H9 (cell line): ENCODE measurements at regions not wholly inside any gene's neighbourhood (a gene's known extent, or its start where the extent isn't known, plus 50 kb on each side); places are given as distances from the start of the nearest gene placed in this dataset.

ENCODE experiments used
- DNase-seq: peaks from one replicate; pipeline ENCODE4 v3.0.0-alpha.2; 2017
- H2AFZ ChIP-seq: one replicate; pipeline ENCODE4 v1.6.1; 2013; ENCODE audit warnings: mild to moderate bottlenecking, low read length, control low read depth, moderate library complexity
- H2AK5ac ChIP-seq: 2 replicates; pipeline ENCODE4 v1.6.1; 2013; ENCODE audit warnings: low read length, control low read depth, mixed read lengths; ENCODE audit not compliant: insufficient read length
- H2BK120ac ChIP-seq: one replicate; pipeline ENCODE4 v1.6.1; 2013; ENCODE audit warnings: low read depth, mild to moderate bottlenecking, low read length, control low read depth, inconsistent platforms; ENCODE audit not compliant: poor library complexity, severe bottlenecking
- H2BK12ac ChIP-seq: 2 replicates; pipeline ENCODE4 v1.6.1; 2013; ENCODE audit warnings: low read length, control low read depth, mixed read lengths, low read depth; ENCODE audit not compliant: insufficient read length
- H2BK15ac ChIP-seq: 2 replicates; pipeline ENCODE4 v1.6.1; 2013; ENCODE audit warnings: low read depth, low read length, control low read depth
- H2BK20ac ChIP-seq: one replicate; pipeline ENCODE4 v1.6.1; 2013; ENCODE audit warnings: low read depth, mild to moderate bottlenecking, low read length, control low read depth, inconsistent platforms; ENCODE audit not compliant: poor library complexity, severe bottlenecking
- H2BK5ac ChIP-seq: 2 replicates; pipeline ENCODE4 v1.6.1; 2013; ENCODE audit warnings: low read length, control low read depth, mixed read lengths; ENCODE audit not compliant: insufficient read length
- H3K14ac ChIP-seq: 2 replicates; pipeline ENCODE4 v1.6.1; 2013; ENCODE audit warnings: low read length, control low read depth; ENCODE audit not compliant: insufficient read depth
- H3K18ac ChIP-seq: 2 replicates; pipeline ENCODE4 v1.6.1; 2013; ENCODE audit warnings: low read depth, mild to moderate bottlenecking, mixed read lengths, low read length, control low read depth; ENCODE audit not compliant: insufficient read length
- H3K23ac ChIP-seq: 2 replicates; pipeline ENCODE4 v1.6.1; 2013; ENCODE audit warnings: low read length, control low read depth, mixed read lengths, low read depth; ENCODE audit not compliant: insufficient read length
- H3K23me2 ChIP-seq: 2 replicates; pipeline ENCODE4 v1.6.1; 2013; ENCODE audit warnings: low read depth, mild to moderate bottlenecking, mixed read lengths, low read length, control low read depth; ENCODE audit not compliant: insufficient read length, poor library complexity, severe bottlenecking
- H3K27ac ChIP-seq: 2 replicates; pipeline ENCODE4 v1.5.1; 2013; ENCODE audit warnings: low read length, control low read depth, mixed read lengths, low read depth; ENCODE audit not compliant: insufficient read length
- H3K27me3 ChIP-seq: 2 replicates; pipeline ENCODE4 v1.6.1; 2013; ENCODE audit warnings: low read length, control low read depth, inconsistent platforms; ENCODE audit not compliant: insufficient read depth
- H3K4ac ChIP-seq: 2 replicates; pipeline ENCODE4 v1.6.1; 2013; ENCODE audit warnings: low read depth, mild to moderate bottlenecking, control low read depth, inconsistent platforms, low read length, moderate library complexity
- H3K4me1 ChIP-seq: 2 replicates; pipeline ENCODE4 v1.6.1; 2013; ENCODE audit warnings: low read length, control low read depth, inconsistent platforms; ENCODE audit not compliant: insufficient read depth
- H3K4me2 ChIP-seq: 2 replicates; pipeline ENCODE4 v1.6.1; 2013; ENCODE audit warnings: low read length, control low read depth, mixed read lengths; ENCODE audit not compliant: insufficient read length, insufficient read depth
- H3K56ac ChIP-seq: 2 replicates; pipeline ENCODE4 v1.6.1; 2013; ENCODE audit warnings: low read depth, mild to moderate bottlenecking, mixed read lengths, low read length, control low read depth; ENCODE audit not compliant: insufficient read length
- H3K79me1 ChIP-seq: 2 replicates; pipeline ENCODE4 v1.6.1; 2013; ENCODE audit warnings: low read depth, mild to moderate bottlenecking, moderate library complexity, low read length, control low read depth, inconsistent platforms; ENCODE audit not compliant: insufficient read depth, poor library complexity, severe bottlenecking
- H3K79me2 ChIP-seq: 2 replicates; pipeline ENCODE4 v1.6.1; 2013; ENCODE audit warnings: low read length, control low read depth, inconsistent platforms; ENCODE audit not compliant: insufficient read depth
- H3K9ac ChIP-seq: 2 replicates; pipeline ENCODE4 v1.6.1; 2013; ENCODE audit warnings: low read length, control low read depth, mixed read lengths; ENCODE audit not compliant: insufficient read length; ENCODE audit errors: extremely low read depth
- H3K9me3 ChIP-seq: one replicate; pipeline ENCODE4 v1.6.1; 2013; ENCODE audit warnings: low read depth, low read length, inconsistent platforms; ENCODE audit not compliant: control insufficient read depth
- H3T11ph ChIP-seq: one replicate; pipeline ENCODE4 v1.6.1; 2013; ENCODE audit warnings: mild to moderate bottlenecking, low read length, control low read depth, inconsistent platforms
- H4K20me1 ChIP-seq: one replicate; pipeline ENCODE4 v1.6.1; 2013; ENCODE audit not compliant: control insufficient read depth, insufficient read length, insufficient read depth
- H4K5ac ChIP-seq: 2 replicates; pipeline ENCODE4 v1.6.1; 2013; ENCODE audit warnings: low read depth, mild to moderate bottlenecking, mixed read lengths, low read length, control low read depth; ENCODE audit not compliant: insufficient read length
- H4K8ac ChIP-seq: replicated peaks from 2 replicates; pipeline ENCODE4 v1.6.1; 2013; ENCODE audit warnings: low read length, control low read depth, mixed read lengths, low read depth; ENCODE audit not compliant: insufficient read length
- H4K91ac ChIP-seq: 2 replicates; pipeline ENCODE4 v1.6.1; 2013; ENCODE audit warnings: low read depth, mild to moderate bottlenecking, moderate library complexity, mixed read lengths, low read length, control low read depth; ENCODE audit not compliant: insufficient read length
- H3K27ac Mint-ChIP-seq, 3 experiments: 2 replicates in 2 of 3; 3 replicates in 1 of 3; pipeline ENCODE4 v1.8.0; 2020 to 2021; ENCODE audit warnings: mixed read lengths in 3 of 3, mild to moderate bottlenecking in 1 of 3, moderate library complexity in 1 of 3
- H3K27me3 Mint-ChIP-seq: 2 replicates; pipeline ENCODE4 v1.8.0; 2021; ENCODE audit warnings: low read depth, mild to moderate bottlenecking, moderate library complexity, mixed read lengths
- H3K36me3 Mint-ChIP-seq, 3 experiments: 2 replicates in 2 of 3; 3 replicates in 1 of 3; pipeline ENCODE4 v1.8.0; 2020 to 2021; ENCODE audit warnings: low read depth in 3 of 3, mixed read lengths in 3 of 3; ENCODE audit not compliant: insufficient read depth in 1 of 3
- H3K4me1 Mint-ChIP-seq, 2 experiments: 2 replicates each; pipeline ENCODE4 v1.8.0; 2020; ENCODE audit warnings: mixed read lengths in 2 of 2
- H3K4me3 Mint-ChIP-seq, 2 experiments: 2 replicates in 1 of 2; 3 replicates in 1 of 2; pipeline ENCODE4 v1.8.0; 2020 to 2021; ENCODE audit warnings: mild to moderate bottlenecking in 2 of 2, mixed read lengths in 2 of 2, moderate library complexity in 1 of 2
- H3K9me3 Mint-ChIP-seq, 2 experiments: 2 replicates in 1 of 2; 3 replicates in 1 of 2; pipeline ENCODE4 v1.8.0; 2020; ENCODE audit warnings: mild to moderate bottlenecking in 2 of 2, mixed read lengths in 2 of 2, moderate library complexity in 1 of 2
- CTCF ChIP-seq: fragments of 200-600 bp; sonication (generic); conservative IDR thresholded peaks from 3 replicates; pipeline ENCODE4 v1.8.0; 2021; ENCODE audit warnings: antibody characterized with exemption, mild to moderate bottlenecking
- WGBS: extraction: QIAGEN DNeasy Blood & Tissue Kit; methylation state at CpG from one replicate; pipeline ENCODE4 v1.1.7; 2013; ENCODE audit warnings: missing lambda C conversion rate, low lambda C conversion rate, mixed read lengths; ENCODE audit not compliant: insufficient read length; ENCODE audit errors: extremely low coverage; 5-methylcytosine and 5-hydroxymethylcytosine counted together

- Histone ChIP-seq H3K9ac (no peak overlapping the region), H3T11ph (no peak overlapping the region), H2BK120ac (no peak overlapping the region), H3K79me2 (peaks cover 16% of the 10 kb centered on the region; the same call in 1 of the 2 replicates), H4K5ac (no peak overlapping the region), H3K14ac (peak overlapping the region; percentile 31; the same call in 1 of the 2 replicates), H2BK5ac (no peak overlapping the region), H3K9me3 (no peaks in the 10 kb centered on the region), H3K23ac (no peak overlapping the region), H3K56ac (no peak overlapping the region), H4K8ac (no peak overlapping the region), H4K20me1 (peaks cover 4% of the 10 kb centered on the region), H3K18ac (no peak overlapping the region), H3K27ac (no peak overlapping the region), H4K91ac (no peak overlapping the region), H3K4me1 (peaks cover 16% of the 10 kb centered on the region; the same call in 1 of the 2 replicates), H2AFZ (no peak overlapping the region), H2BK20ac (no peak overlapping the region), H3K4ac (no peak overlapping the region), H3K23me2 (no peaks in the 10 kb centered on the region), H3K79me1 (peaks cover 15% of the 10 kb centered on the region), H2AK5ac (no peak overlapping the region), H3K4me2 (no peak overlapping the region), H2BK15ac (no peak overlapping the region), H3K27me3 (no peaks in the 10 kb centered on the region), H2BK12ac (no peak overlapping the region)
- Mint-ChIP-seq H3K9me3 (no peaks in the 10 kb centered on the region; a peak in 1 of 5 replicates), H3K4me1 (peaks cover 56 to 92% of the 10 kb centered on the region in 2 experiments), H3K36me3 (peaks cover 4 to 6% (median 6%) of the 10 kb centered on the region in 3 experiments; a peak in 2 of 7 replicates), H3K27ac (peak overlapping the region in 1 of 3 experiments; percentile 98; a peak in 2 of 7 replicates), H3K4me3 (peak overlapping the region in 1 of 2 experiments; percentile 46; a peak in 2 of 5 replicates), H3K27me3 (no peaks in the 10 kb centered on the region; the same call in 1 of the 2 replicates)
- WGBS: no CpG with 5 or more reads among the region's 8 CpGs
- TF ChIP-seq CTCF: no peak
- DNase-seq: no peak
These were observed 241.0 kb downstream of the SEC14L1 start for GRCh38 chr17:77381731-77382130.
